Natural killer cell (primary cell): ENCODE measurements at regions not wholly inside any gene's neighbourhood (a gene's known extent, or its start where the extent isn't known, plus 50 kb on each side); places are given as distances from the start of the nearest gene placed in this dataset.

Source experiments
- ATAC-seq, 3 donors: fragments of 150-1000 bp in 2 of 3; fragments of 200-7000 bp in 1 of 3; cut with Tn5 transposase; 1 replicate in 1 of 3; 2 replicates in 2 of 3; pipeline ENCODE4 v1.10.0; 2021; ENCODE audit warnings: mild to moderate bottlenecking in 2 of 3, moderate library complexity in 2 of 3
- DNase-seq, 2 donors: peaks; one replicate each; pipeline versions ENCODE4 v3.0.0 to v3.0.0-alpha.2; 2013 to 2021; ENCODE audit warnings: mixed read lengths in 1 of 2
- H3K27ac ChIP-seq: one replicate; pipeline ENCODE4 v1.5.1; 2013; ENCODE audit warnings: mild to moderate bottlenecking, low read length
- H3K27me3 ChIP-seq: one replicate; pipeline ENCODE4 v1.6.1; 2013; ENCODE audit warnings: low read length; ENCODE audit not compliant: control insufficient read depth, insufficient read depth
- H3K36me3 ChIP-seq: one replicate; pipeline ENCODE4 v1.6.1; 2013; ENCODE audit warnings: low read length; ENCODE audit not compliant: control insufficient read depth, insufficient read depth
- H3K4me1 ChIP-seq: one replicate; pipeline ENCODE4 v1.6.1; 2013; ENCODE audit warnings: low read length; ENCODE audit not compliant: control insufficient read depth, insufficient read depth
- H3K4me3 ChIP-seq: one replicate; pipeline ENCODE4 v1.5.1; 2013; ENCODE audit warnings: low read length
- H3K9me3 ChIP-seq: one replicate; pipeline ENCODE4 v1.6.1; 2013; ENCODE audit warnings: low read length; ENCODE audit not compliant: control insufficient read depth, insufficient read depth
- H3K27ac Mint-ChIP-seq, 2 donors: one replicate each; pipeline ENCODE4 v1.8.0; 2022; ENCODE audit warnings: mild to moderate bottlenecking in 2 of 2, mixed read lengths in 2 of 2, moderate library complexity in 1 of 2
- H3K27me3 Mint-ChIP-seq, 2 donors: one replicate each; pipeline ENCODE4 v1.8.0; 2022; ENCODE audit warnings: low read depth in 2 of 2, mixed read lengths in 2 of 2
- H3K36me3 Mint-ChIP-seq: one replicate; pipeline ENCODE4 v1.8.0; 2022; ENCODE audit warnings: mixed read lengths
- H3K4me1 Mint-ChIP-seq, 2 donors: one replicate each; pipeline ENCODE4 v1.8.0; 2022; ENCODE audit warnings: mixed read lengths in 2 of 2
- H3K4me3 Mint-ChIP-seq: one replicate; pipeline ENCODE4 v1.8.0; 2022; ENCODE audit warnings: mild to moderate bottlenecking, moderate library complexity, mixed read lengths
- H3K9me3 Mint-ChIP-seq, 2 donors: one replicate each; pipeline ENCODE4 v1.8.0; 2022; ENCODE audit warnings: mixed read lengths in 2 of 2
- CTCF ChIP-seq: fragments of 200-600 bp; IDR thresholded peaks from one replicate; pipeline ENCODE4 v1.8.0; 2022; ENCODE audit warnings: antibody characterized with exemption
- WGBS: methylation state at CpG from one replicate; pipeline ENCODE4 v1.1.7; 2013; ENCODE audit warnings: missing lambda C conversion rate; ENCODE audit not compliant: insufficient coverage; 5-methylcytosine and 5-hydroxymethylcytosine counted together
- intact Hi-C: fragments of 100-400 bp; cut with micrococcal nuclease; formaldehyde crosslinking; loops from one replicate; pipeline ENCODE4 v1.14.2; 2022

DNA sequence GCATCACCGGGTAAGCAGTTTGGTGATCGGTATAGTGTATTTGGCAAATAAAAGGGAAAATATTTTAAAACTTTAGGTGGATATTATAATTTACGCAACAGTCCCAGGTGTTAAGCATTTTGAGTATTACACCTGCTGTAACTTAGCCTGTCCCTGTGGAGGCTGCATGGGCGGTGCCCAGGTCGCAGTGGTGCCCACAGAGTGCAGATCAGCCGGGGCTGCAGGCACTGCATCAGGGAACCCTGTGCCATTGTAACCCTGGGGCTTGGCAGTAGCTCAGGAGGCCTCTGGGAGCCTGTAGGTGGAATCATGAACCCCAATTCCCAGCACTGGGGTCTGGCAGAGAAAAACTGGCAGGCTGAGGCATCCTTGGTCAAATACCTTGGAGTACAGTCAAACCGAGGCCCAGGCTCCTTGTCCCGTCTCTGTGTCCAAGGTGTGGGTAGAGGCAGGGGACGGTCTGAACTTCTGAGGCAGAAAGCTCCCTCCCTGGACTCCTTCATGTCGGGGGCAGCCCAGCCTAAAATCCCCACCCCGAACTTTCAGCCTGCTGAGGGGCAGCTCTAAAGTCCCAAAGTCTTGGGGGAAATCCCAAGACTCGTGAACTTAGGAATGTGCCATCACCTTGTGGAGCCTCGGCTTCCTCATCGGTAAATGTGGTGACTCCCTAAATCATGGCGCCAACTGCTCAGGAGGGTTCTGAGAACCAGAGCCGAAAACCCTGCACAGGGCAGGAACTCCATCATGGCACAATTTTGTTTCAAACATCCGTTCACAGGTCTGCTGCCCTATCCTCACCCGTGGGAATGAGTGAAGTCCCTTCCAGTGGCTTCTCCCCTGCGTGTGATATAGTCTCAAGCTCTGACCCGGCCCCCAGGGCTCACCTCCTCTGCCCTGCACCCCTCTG is 85.7 kb downstream of the INHBB start:
- Mint-ChIP-seq H3K4me1 (no peaks in the 10 kb centered on the region), H3K27ac (no peak overlapping the region), H3K27me3 (peaks cover 6 to 7% of the 10 kb centered on the region in 2 donors), H3K4me3 (no peak overlapping the region), H3K9me3 (no peaks in the 10 kb centered on the region), H3K36me3 (no peaks in the 10 kb centered on the region)
- H3K9me3 ChIP-seq, result no peaks in the 10 kb centered on the region
- H3K27ac ChIP-seq, result no peak overlapping the region
- 86% methylated on average over 20 of the region's 20 CpGs for WGBS
- H3K4me3 ChIP-seq, result no peak overlapping the region
- intact Hi-C loops, result no loop called here
- DNase-seq, result no peak
- ATAC-seq, result no peak
- no peaks in the 10 kb centered on the region for H3K27me3 ChIP-seq
- no peaks in the 10 kb centered on the region for H3K36me3 ChIP-seq
- H3K4me1 ChIP-seq, result no peaks in the 10 kb centered on the region
- TF ChIP-seq CTCF, result no peak

- no peaks in the 10 kb centered on the region for H3K36me3 ChIP-seq
- H3K27me3 ChIP-seq, result no peaks in the 10 kb centered on the region
- H3K4me3 ChIP-seq, result no peak overlapping the region
- H3K36me3 Mint-ChIP-seq, result no peaks in the 10 kb centered on the region
- DNase-seq (no peak), ATAC-seq (no peak)
- no peaks in the 10 kb centered on the region for H3K4me1 Mint-ChIP-seq
- intact Hi-C loops, result no loop called here
- H3K9me3 Mint-ChIP-seq, result no peaks in the 10 kb centered on the region
- 90% methylated on average over 24 of the region's 24 CpGs for WGBS
- no peak overlapping the region for H3K4me3 Mint-ChIP-seq
- no peak overlapping the region for H3K27ac ChIP-seq
- H3K27ac Mint-ChIP-seq, result no peak overlapping the region
- no peak for TF ChIP-seq CTCF
- no peaks in the 10 kb centered on the region for H3K4me1 ChIP-seq
- no peaks in the 10 kb centered on the region for H3K9me3 ChIP-seq
- peaks cover 7% of the 10 kb centered on the region in 2 donors for H3K27me3 Mint-ChIP-seq
Measured at GRCh38 chr2:120432293-120432975, 86.5 kb downstream of the INHBB start.

- ATAC-seq (no peak), DNase-seq (no peak)
- no peak for TF ChIP-seq CTCF
- H3K27ac ChIP-seq, result no peak overlapping the region
- Mint-ChIP-seq H3K4me1 (no peaks in the 10 kb centered on the region), H3K4me3 (no peak overlapping the region), H3K27ac (no peak overlapping the region), H3K36me3 (no peaks in the 10 kb centered on the region), H3K27me3 (peaks cover 7% of the 10 kb centered on the region in 2 donors), H3K9me3 (no peaks in the 10 kb centered on the region)
- H3K4me3 ChIP-seq, result no peak overlapping the region
- no peaks in the 10 kb centered on the region for H3K36me3 ChIP-seq
- WGBS, result 86% methylated on average over 17 of the region's 17 CpGs
- intact Hi-C loops, result no loop called here
- H3K27me3 ChIP-seq, result no peaks in the 10 kb centered on the region
- H3K9me3 ChIP-seq, result no peaks in the 10 kb centered on the region
- H3K4me1 ChIP-seq, result no peaks in the 10 kb centered on the region
Measured at GRCh38 chr2:120432976-120433815, 87.3 kb downstream of the INHBB start.
